Smooth muscle cell (in vitro differentiated cells): ENCODE measurements at regions not wholly inside any gene's neighbourhood (a gene's known extent, or its start where the extent isn't known, plus 50 kb on each side); places are given as distances from the start of the nearest gene placed in this dataset.
A peak's percentile ranks its signal among the peaks of the same experiment; 100 is the strongest.

Experiments
- DNase-seq: peaks from one replicate; lab custom pipeline; 2025; ENCODE audit not compliant: unreplicated experiment; lab: John Stamatoyannopoulos, UW
- H2AFZ ChIP-seq: fragments of 200-600 bp; sonication (generic); 2 replicates; pipeline ENCODE4 v1.6.0; 2016; ENCODE audit warnings: antibody characterized with exemption, low read depth, mild to moderate bottlenecking
- H3F3A ChIP-seq: fragments of 200-600 bp; sonication (generic); 2 replicates; pipeline ENCODE4 v1.6.0; 2017; ENCODE audit warnings: antibody characterized with exemption, low read depth
- H3K27ac ChIP-seq: fragments of 200-600 bp; sonication (generic); 2 replicates; pipeline ENCODE4 v1.5.1; 2016; ENCODE audit warnings: low read depth, mild to moderate bottlenecking
- H3K27me3 ChIP-seq: fragments of 200-600 bp; sonication (generic); 2 replicates; pipeline ENCODE4 v1.6.1; 2016; ENCODE audit warnings: low read depth, mild to moderate bottlenecking
- H3K36me3 ChIP-seq: fragments of 200-600 bp; sonication (generic); 2 replicates; pipeline ENCODE4 v1.5.1; 2016; ENCODE audit warnings: low read depth
- H3K4me1 ChIP-seq: fragments of 200-600 bp; sonication (generic); 2 replicates; pipeline ENCODE4 v1.5.1; 2016; ENCODE audit warnings: low read depth
- H3K4me2 ChIP-seq: fragments of 200-600 bp; sonication (generic); 2 replicates; pipeline ENCODE4 v1.6.0; 2016; ENCODE audit warnings: mild to moderate bottlenecking
- H3K4me3 ChIP-seq: fragments of 200-600 bp; sonication (generic); 2 replicates; pipeline ENCODE4 v1.5.1; 2016; ENCODE audit warnings: mild to moderate bottlenecking
- H3K79me2 ChIP-seq: fragments of 200-600 bp; sonication (generic); 2 replicates; pipeline ENCODE4 v1.6.0; 2016; ENCODE audit warnings: low read depth, mild to moderate bottlenecking
- H3K9ac ChIP-seq: fragments of 200-600 bp; sonication (generic); 2 replicates; pipeline ENCODE4 v1.6.0; 2016; ENCODE audit warnings: low read depth
- H3K9me3 ChIP-seq: fragments of 200-600 bp; sonication (generic); replicated peaks from 2 replicates; pipeline ENCODE4 v1.5.1; 2016; ENCODE audit warnings: low read depth
- H4K20me1 ChIP-seq: fragments of 200-600 bp; sonication (generic); 2 replicates; pipeline ENCODE4 v1.6.0; 2016; ENCODE audit warnings: low read depth
- WGBS: methylation state at CpG from one replicate; pipeline ENCODE4 v1.1.7; 2016; ENCODE audit warnings: low lambda C conversion rate; 5-methylcytosine and 5-hydroxymethylcytosine counted together
- TF ChIP-seq, protein P1 (sequence below): fragments of 200-600 bp; sonication (generic); IDR thresholded peaks from 2 replicates; pipeline ENCODE4 v1.5.1; 2017; ENCODE audit warnings: borderline replicate concordance, mild to moderate bottlenecking, antibody characterized with exemption; ENCODE audit not compliant: insufficient read depth, poor library complexity, severe bottlenecking

GRCh38 chr12:75716291-75717025 is 205.0 kb upstream of the KRR1 start:
- no peak overlapping the region for H3K9ac ChIP-seq
- peak overlapping the region; percentile 36 for H2AFZ ChIP-seq
- H3K4me3 ChIP-seq, result no peak overlapping the region
- TF ChIP-seq, protein P1, sequence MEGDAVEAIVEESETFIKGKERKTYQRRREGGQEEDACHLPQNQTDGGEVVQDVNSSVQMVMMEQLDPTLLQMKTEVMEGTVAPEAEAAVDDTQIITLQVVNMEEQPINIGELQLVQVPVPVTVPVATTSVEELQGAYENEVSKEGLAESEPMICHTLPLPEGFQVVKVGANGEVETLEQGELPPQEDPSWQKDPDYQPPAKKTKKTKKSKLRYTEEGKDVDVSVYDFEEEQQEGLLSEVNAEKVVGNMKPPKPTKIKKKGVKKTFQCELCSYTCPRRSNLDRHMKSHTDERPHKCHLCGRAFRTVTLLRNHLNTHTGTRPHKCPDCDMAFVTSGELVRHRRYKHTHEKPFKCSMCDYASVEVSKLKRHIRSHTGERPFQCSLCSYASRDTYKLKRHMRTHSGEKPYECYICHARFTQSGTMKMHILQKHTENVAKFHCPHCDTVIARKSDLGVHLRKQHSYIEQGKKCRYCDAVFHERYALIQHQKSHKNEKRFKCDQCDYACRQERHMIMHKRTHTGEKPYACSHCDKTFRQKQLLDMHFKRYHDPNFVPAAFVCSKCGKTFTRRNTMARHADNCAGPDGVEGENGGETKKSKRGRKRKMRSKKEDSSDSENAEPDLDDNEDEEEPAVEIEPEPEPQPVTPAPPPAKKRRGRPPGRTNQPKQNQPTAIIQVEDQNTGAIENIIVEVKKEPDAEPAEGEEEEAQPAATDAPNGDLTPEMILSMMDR, result no peak
- H3F3A ChIP-seq, result peaks cover 8% of the 10 kb centered on the region
- no peak overlapping the region for H3K27ac ChIP-seq
- H3K4me2 ChIP-seq, result no peak overlapping the region
- H3K27me3 ChIP-seq, result no peaks in the 10 kb centered on the region
- no peaks in the 10 kb centered on the region for H4K20me1 ChIP-seq
- peaks cover 8% of the 10 kb centered on the region for H3K4me1 ChIP-seq
- DNase-seq, result no peak
- H3K36me3 ChIP-seq, result no peaks in the 10 kb centered on the region
- H3K9me3 ChIP-seq, result no peaks in the 10 kb centered on the region
- 64% methylated on average over 5 of the region's 5 CpGs for WGBS
- no peaks in the 10 kb centered on the region for H3K79me2 ChIP-seq

DNA sequence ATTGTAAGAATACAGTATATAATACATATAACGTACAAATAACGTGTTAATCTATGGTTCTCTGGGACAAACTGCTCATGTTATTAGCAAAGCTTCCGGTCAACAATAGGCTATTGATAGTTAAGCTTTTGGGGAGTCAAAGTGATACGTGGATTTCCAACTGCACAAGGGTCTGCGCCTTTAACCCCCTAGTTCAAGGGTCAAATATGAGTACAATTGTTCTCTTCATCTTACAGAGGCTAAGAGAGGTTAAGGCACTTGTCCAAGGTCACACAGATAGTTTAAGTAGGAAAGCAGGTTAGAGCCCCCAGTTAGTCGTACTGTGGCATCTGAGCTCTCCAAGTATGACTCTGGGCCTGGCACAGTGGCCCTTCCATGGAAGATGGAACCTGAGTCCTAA is 204.3 kb upstream of the KRR1 start:
- H3K9me3 ChIP-seq, result no peaks in the 10 kb centered on the region
- no peaks in the 10 kb centered on the region for H3K27me3 ChIP-seq
- H3K9ac ChIP-seq, result no peak overlapping the region
- no peaks in the 10 kb centered on the region for H3K79me2 ChIP-seq
- H3K4me1 ChIP-seq, result peaks cover under 1% of the 10 kb centered on the region
- H3K4me2 ChIP-seq, result no peak overlapping the region
- H3K36me3 ChIP-seq, result no peaks in the 10 kb centered on the region
- no peaks in the 10 kb centered on the region for H4K20me1 ChIP-seq
- 99% methylated on average over 6 of the region's 6 CpGs for WGBS
- TF ChIP-seq, protein P1, result no peak
- H3F3A ChIP-seq, result peaks cover 4% of the 10 kb centered on the region
- no peak overlapping the region for H3K27ac ChIP-seq
- no peak overlapping the region for H3K4me3 ChIP-seq
- no peak overlapping the region for H2AFZ ChIP-seq
- DNase-seq, result no peak

- TF ChIP-seq, protein P1, result no peak
- Histone ChIP-seq H3K4me1 (no peaks in the 10 kb centered on the region), H3K27me3 (no peaks in the 10 kb centered on the region), H3K4me2 (no peak overlapping the region), H3K4me3 (no peak overlapping the region), H2AFZ (no peak overlapping the region), H3K79me2 (no peaks in the 10 kb centered on the region), H3K36me3 (no peaks in the 10 kb centered on the region), H3F3A (peaks cover 4% of the 10 kb centered on the region), H3K9ac (no peak overlapping the region), H3K9me3 (no peaks in the 10 kb centered on the region), H3K27ac (no peak overlapping the region), H4K20me1 (no peaks in the 10 kb centered on the region)
- 75% methylated on average over 4 of the region's 4 CpGs for WGBS
- no peak for DNase-seq
Observed at GRCh38 chr12:75715323-75715644, 203.9 kb upstream of the KRR1 start.
